ENCODE measurements at regions not wholly inside any gene's neighbourhood (a gene's known extent, or its start where the extent isn't known, plus 50 kb on each side); places are given as distances from the start of the nearest gene placed in this dataset.

GRCh38 chr18:26736301-26736700 lies 129.2 kb downstream of the AQP4 start:
- Histone ChIP-seq H3K9me3 (ENCODE audit: control insufficient read depth in 4 of 4, insufficient read depth in 3 of 4, low read length in 3 of 4) (no peaks in the 10 kb centered on the region), H3K4me1 (ENCODE audit: control insufficient read depth in 5 of 5, insufficient read depth in 5 of 5, low read length in 5 of 5) (no peaks in the 10 kb centered on the region), H3K4me3 (no peak overlapping the region), H3K27ac (ENCODE audit: low read depth in 1 of 2, low read length in 1 of 2) (no peak overlapping the region), H3K36me3 (ENCODE audit: control insufficient read depth in 4 of 4, insufficient read depth in 4 of 4, low read length in 4 of 4) (no peaks in the 10 kb centered on the region), H3K27me3 (ENCODE audit: control insufficient read depth in 3 of 3, insufficient read depth in 3 of 3, low read length in 2 of 3) (no peaks in the 10 kb centered on the region), H3K9ac (ENCODE audit: insufficient read depth in 1 of 2, low read length in 2 of 2) (no peak overlapping the region)
- WGBS, 2 donors = 76 to 93% methylated on average over 1 of the region's 1 CpG
- no peak for DNase-seq
- ATAC-seq (ENCODE audit: insufficient read depth, low FRiP score) = no peak
- TF ChIP-seq CTCF (IDR thresholded peaks at IDR 0.05; ENCODE audit: control extremely low read depth, extremely low read depth) = no peak

GRCh38 chr18:26734760-26735159 lies 130.7 kb downstream of the AQP4 start:
- no peak overlapping the region for H3K27ac ChIP-seq (ENCODE audit: low read depth in 1 of 2, low read length in 1 of 2)
- no peaks in the 10 kb centered on the region for H3K36me3 ChIP-seq (ENCODE audit: control insufficient read depth in 4 of 4, insufficient read depth in 4 of 4, low read length in 4 of 4)
- no peaks in the 10 kb centered on the region for H3K27me3 ChIP-seq (ENCODE audit: control insufficient read depth in 3 of 3, insufficient read depth in 3 of 3, low read length in 2 of 3)
- WGBS, 2 donors = 66 to 82% methylated on average over 4 of the region's 4 CpGs
- ATAC-seq (ENCODE audit: insufficient read depth, low FRiP score) (no peak), DNase-seq (no peak)
- TF ChIP-seq CTCF (IDR thresholded peaks at IDR 0.05; ENCODE audit: control extremely low read depth, extremely low read depth) = no peak
- H3K9me3 ChIP-seq (ENCODE audit: control insufficient read depth in 4 of 4, insufficient read depth in 3 of 4, low read length in 3 of 4) = no peaks in the 10 kb centered on the region
- H3K9ac ChIP-seq (ENCODE audit: insufficient read depth in 1 of 2, low read length in 2 of 2) = no peak overlapping the region
- H3K4me3 ChIP-seq = no peak overlapping the region
- H3K4me1 ChIP-seq (ENCODE audit: control insufficient read depth in 5 of 5, insufficient read depth in 5 of 5, low read length in 5 of 5) = no peaks in the 10 kb centered on the region

GRCh38 chr18:26729449-26729848 lies 136.1 kb downstream of the AQP4 start:
- no peaks in the 10 kb centered on the region for H3K36me3 ChIP-seq (ENCODE audit: control insufficient read depth in 4 of 4, insufficient read depth in 4 of 4, low read length in 4 of 4)
- no peak for ATAC-seq (ENCODE audit: insufficient read depth, low FRiP score)
- 94 to 97% methylated on average over 2 of the region's 2 CpGs for WGBS, 2 donors
- TF ChIP-seq CTCF (IDR thresholded peaks at IDR 0.05; ENCODE audit: control extremely low read depth, extremely low read depth) = no peak
- H3K4me3 ChIP-seq = no peak overlapping the region
- H3K9ac ChIP-seq (ENCODE audit: insufficient read depth in 1 of 2, low read length in 2 of 2) = no peak overlapping the region
- no peaks in the 10 kb centered on the region for H3K4me1 ChIP-seq (ENCODE audit: control insufficient read depth in 5 of 5, insufficient read depth in 5 of 5, low read length in 5 of 5)
- no peaks in the 10 kb centered on the region for H3K9me3 ChIP-seq (ENCODE audit: control insufficient read depth in 4 of 4, insufficient read depth in 3 of 4, low read length in 3 of 4)
- no peaks in the 10 kb centered on the region for H3K27me3 ChIP-seq (ENCODE audit: control insufficient read depth in 3 of 3, insufficient read depth in 3 of 3, low read length in 2 of 3)
- DNase-seq = no peak
- H3K27ac ChIP-seq (ENCODE audit: low read depth in 1 of 2, low read length in 1 of 2) = no peak overlapping the region

GRCh38 chr18:26729008-26729407 lies 136.5 kb downstream of the AQP4 start:
- Histone ChIP-seq H3K36me3 (ENCODE audit: control insufficient read depth in 4 of 4, insufficient read depth in 4 of 4, low read length in 4 of 4) (no peaks in the 10 kb centered on the region), H3K27me3 (ENCODE audit: control insufficient read depth in 3 of 3, insufficient read depth in 3 of 3, low read length in 2 of 3) (no peaks in the 10 kb centered on the region), H3K9ac (ENCODE audit: insufficient read depth in 1 of 2, low read length in 2 of 2) (no peak overlapping the region), H3K9me3 (ENCODE audit: control insufficient read depth in 4 of 4, insufficient read depth in 3 of 4, low read length in 3 of 4) (no peaks in the 10 kb centered on the region), H3K4me1 (ENCODE audit: control insufficient read depth in 5 of 5, insufficient read depth in 5 of 5, low read length in 5 of 5) (no peaks in the 10 kb centered on the region), H3K27ac (ENCODE audit: low read depth in 1 of 2, low read length in 1 of 2) (no peak overlapping the region), H3K4me3 (no peak overlapping the region)
- no peak for ATAC-seq (ENCODE audit: insufficient read depth, low FRiP score)
- whole genome bisulfite sequencing, 2 donors = 80 to 90% methylated on average over 3 of the region's 3 CpGs
- no peak for DNase-seq
- TF ChIP-seq CTCF (IDR thresholded peaks at IDR 0.05; ENCODE audit: control extremely low read depth, extremely low read depth) = no peak
